ENCODE measurements at regions not wholly inside any gene's neighbourhood (a gene's known extent, or its start where the extent isn't known, plus 50 kb on each side); places are given as distances from the start of the nearest gene placed in this dataset.
"Not testable (repeated sequence)": the region's sequence is repeated elsewhere in the genome, so short reads cannot be mapped to it uniquely, and the experiment has no call there.

- H3K4me3 Mint-ChIP-seq; H3K4me1 Mint-ChIP-seq (ENCODE audit: low read depth); intact Hi-C loops (cut with micrococcal nuclease); H3K27ac Mint-ChIP-seq; H3K36me3 Mint-ChIP-seq (ENCODE audit: low read depth); H3K27me3 Mint-ChIP-seq: not testable (repeated sequence)
- peaks cover 11% of the 10 kb centered on the region for H3K9me3 Mint-ChIP-seq
Observed at GRCh38 chr6:58055465-58056176, 738.2 kb downstream of the PRIM2 start.

DNA sequence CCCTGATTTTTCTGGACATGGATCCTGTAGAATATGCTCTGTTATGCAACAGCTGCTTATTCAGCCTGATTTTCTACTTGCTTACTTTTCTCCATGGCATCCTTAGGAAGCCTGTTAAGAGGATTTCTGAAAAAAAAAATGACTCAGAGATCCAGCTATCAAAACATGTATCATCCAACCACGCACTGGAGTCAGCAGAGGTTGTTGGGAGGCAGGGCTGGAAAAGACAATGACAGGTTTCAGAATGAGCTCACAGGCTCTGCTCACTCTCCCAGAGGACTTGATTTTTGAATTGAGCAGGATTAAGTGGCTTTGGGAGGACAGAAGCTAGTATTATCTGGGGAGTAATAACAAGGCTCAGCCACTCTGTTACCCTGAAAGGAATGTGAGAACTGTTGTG lies 742.3 kb downstream of the PRIM2 start:
- intact Hi-C loops (cut with micrococcal nuclease); H3K27ac Mint-ChIP-seq; H3K4me3 Mint-ChIP-seq; H3K27me3 Mint-ChIP-seq; H3K36me3 Mint-ChIP-seq (ENCODE audit: low read depth); H3K4me1 Mint-ChIP-seq (ENCODE audit: low read depth): not testable (repeated sequence)
- peaks cover 11% of the 10 kb centered on the region for H3K9me3 Mint-ChIP-seq

GRCh38 chr6:58063542-58063941 lies 746.1 kb downstream of the PRIM2 start:
- H3K27ac Mint-ChIP-seq; H3K9me3 Mint-ChIP-seq; H3K4me1 Mint-ChIP-seq (ENCODE audit: low read depth); intact Hi-C loops (cut with micrococcal nuclease); H3K36me3 Mint-ChIP-seq (ENCODE audit: low read depth); H3K27me3 Mint-ChIP-seq; H3K4me3 Mint-ChIP-seq: not testable (repeated sequence)

DNA sequence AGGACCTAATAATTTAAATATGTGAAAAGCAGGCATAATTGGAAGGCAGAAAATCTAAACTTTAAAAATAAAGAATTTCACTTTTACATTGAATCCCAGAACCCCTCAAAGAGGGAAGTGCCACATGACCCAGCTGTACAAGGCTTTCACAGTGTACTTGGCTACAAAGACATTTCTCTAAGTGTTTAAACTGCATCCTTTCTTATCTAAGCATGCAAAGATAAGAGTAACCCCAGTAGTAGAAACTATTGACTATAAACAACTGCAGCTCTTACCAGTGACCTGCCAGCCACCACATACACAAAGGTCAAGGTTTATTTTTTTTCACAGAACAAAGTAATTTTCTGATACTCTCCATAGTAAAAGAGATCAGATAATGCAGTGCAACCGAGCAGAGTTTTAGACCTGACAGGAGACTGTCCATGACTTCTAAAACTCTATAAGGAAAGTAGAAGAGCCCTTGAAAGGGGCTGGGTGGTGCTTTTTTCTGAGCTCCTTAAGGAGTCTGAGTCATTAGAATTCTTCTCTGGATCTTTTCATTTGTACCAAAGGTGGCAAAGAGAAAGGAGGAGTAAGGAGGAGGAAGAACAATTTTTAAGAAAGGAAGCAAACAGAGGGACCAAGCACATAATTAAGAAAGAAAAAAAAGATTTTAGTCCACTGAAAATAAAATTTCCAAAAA lies 750.6 kb downstream of the PRIM2 start:
- intact Hi-C loops (cut with micrococcal nuclease); H3K9me3 Mint-ChIP-seq; H3K27ac Mint-ChIP-seq; H3K36me3 Mint-ChIP-seq (ENCODE audit: low read depth); H3K27me3 Mint-ChIP-seq; H3K4me1 Mint-ChIP-seq (ENCODE audit: low read depth); H3K4me3 Mint-ChIP-seq: not testable (repeated sequence)

GRCh38 chr6:58073263-58073662 lies 755.8 kb downstream of the PRIM2 start:
- intact Hi-C loops (cut with micrococcal nuclease), result no loop called here
- Mint-ChIP-seq H3K27me3 (no peaks in the 10 kb centered on the region), H3K27ac (no peak overlapping the region), H3K9me3 (peaks cover 26% of the 10 kb centered on the region), H3K4me1 (ENCODE audit: low read depth) (no peaks in the 10 kb centered on the region), H3K36me3 (ENCODE audit: low read depth) (no peaks in the 10 kb centered on the region), H3K4me3 (no peak overlapping the region)

GRCh38 chr6:58090067-58090466 lies 772.6 kb downstream of the PRIM2 start:
- H3K4me1 Mint-ChIP-seq (ENCODE audit: low read depth); intact Hi-C loops (cut with micrococcal nuclease); H3K27me3 Mint-ChIP-seq; H3K36me3 Mint-ChIP-seq (ENCODE audit: low read depth); H3K4me3 Mint-ChIP-seq; H3K9me3 Mint-ChIP-seq; H3K27ac Mint-ChIP-seq: not testable (repeated sequence)

GRCh38 chr6:58097251-58097650 lies 779.8 kb downstream of the PRIM2 start:
- intact Hi-C loops (cut with micrococcal nuclease); H3K27ac Mint-ChIP-seq; H3K36me3 Mint-ChIP-seq (ENCODE audit: low read depth); H3K4me3 Mint-ChIP-seq; H3K27me3 Mint-ChIP-seq; H3K4me1 Mint-ChIP-seq (ENCODE audit: low read depth): not testable (repeated sequence)
- H3K9me3 Mint-ChIP-seq, result peaks cover 26% of the 10 kb centered on the region

GRCh38 chr6:58113960-58114359 lies 796.5 kb downstream of the PRIM2 start:
- Mint-ChIP-seq H3K27ac (no peak overlapping the region), H3K27me3 (no peaks in the 10 kb centered on the region), H3K4me3 (no peak overlapping the region), H3K36me3 (ENCODE audit: low read depth) (no peaks in the 10 kb centered on the region), H3K4me1 (ENCODE audit: low read depth) (no peaks in the 10 kb centered on the region), H3K9me3 (peaks cover 9% of the 10 kb centered on the region)
- intact Hi-C loops (cut with micrococcal nuclease), result no loop called here

DNA sequence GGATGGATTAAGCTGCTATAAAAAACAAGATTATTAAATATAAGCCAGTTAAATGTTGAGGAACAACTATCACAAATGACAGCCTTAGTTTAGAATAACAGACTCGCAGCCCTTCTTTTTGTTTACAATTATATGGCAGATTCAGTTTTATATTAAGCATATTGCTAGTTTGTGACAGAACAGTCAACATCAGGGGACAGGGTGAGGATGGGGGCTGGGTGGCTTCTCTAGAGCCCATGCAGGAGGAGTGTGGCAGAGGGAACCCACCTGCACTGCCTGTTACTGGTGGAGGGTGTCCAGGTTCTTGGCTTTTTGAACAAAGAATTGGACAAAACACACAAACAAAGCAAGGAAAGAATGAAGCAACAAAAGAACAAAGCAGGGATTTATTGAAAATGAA lies 799.7 kb downstream of the PRIM2 start:
- H3K36me3 Mint-ChIP-seq (ENCODE audit: low read depth); H3K9me3 Mint-ChIP-seq; H3K27ac Mint-ChIP-seq; H3K4me3 Mint-ChIP-seq; H3K27me3 Mint-ChIP-seq; H3K4me1 Mint-ChIP-seq (ENCODE audit: low read depth); intact Hi-C loops (cut with micrococcal nuclease): not testable (repeated sequence)

GRCh38 chr6:58121616-58122015 lies 804.2 kb downstream of the PRIM2 start:
- intact Hi-C loops (cut with micrococcal nuclease); H3K4me1 Mint-ChIP-seq (ENCODE audit: low read depth); H3K36me3 Mint-ChIP-seq (ENCODE audit: low read depth); H3K4me3 Mint-ChIP-seq; H3K9me3 Mint-ChIP-seq; H3K27ac Mint-ChIP-seq; H3K27me3 Mint-ChIP-seq: not testable (repeated sequence)

DNA sequence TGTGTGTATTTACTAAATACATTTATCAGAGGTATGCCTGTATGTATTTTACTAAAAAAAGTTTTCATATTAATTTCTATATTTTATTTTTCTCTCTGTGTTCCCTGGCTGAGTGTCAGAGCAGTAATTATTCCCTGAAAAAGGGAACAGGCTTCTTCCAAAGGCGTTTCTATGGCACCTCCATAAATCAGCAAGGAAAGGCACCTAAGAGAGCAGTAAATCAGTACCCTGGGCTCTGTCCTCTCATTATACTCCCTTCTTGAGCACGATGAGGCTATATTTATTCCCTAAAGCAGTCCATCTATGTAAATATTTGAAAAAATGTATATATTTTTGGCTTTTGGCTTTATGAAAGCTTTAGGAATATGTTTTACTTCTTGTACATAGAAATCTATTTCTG lies 806.3 kb downstream of the PRIM2 start:
- H3K36me3 Mint-ChIP-seq (ENCODE audit: low read depth); H3K27me3 Mint-ChIP-seq; H3K27ac Mint-ChIP-seq; H3K4me1 Mint-ChIP-seq (ENCODE audit: low read depth); H3K9me3 Mint-ChIP-seq; H3K4me3 Mint-ChIP-seq; intact Hi-C loops (cut with micrococcal nuclease): not testable (repeated sequence)

- H3K27ac Mint-ChIP-seq; H3K36me3 Mint-ChIP-seq (ENCODE audit: low read depth); H3K27me3 Mint-ChIP-seq; intact Hi-C loops (cut with micrococcal nuclease); H3K4me3 Mint-ChIP-seq; H3K4me1 Mint-ChIP-seq (ENCODE audit: low read depth): not testable (repeated sequence)
- H3K9me3 Mint-ChIP-seq, result peaks cover 23% of the 10 kb centered on the region
Observed at GRCh38 chr6:58128549-58128948, 811.1 kb downstream of the PRIM2 start.

DNA sequence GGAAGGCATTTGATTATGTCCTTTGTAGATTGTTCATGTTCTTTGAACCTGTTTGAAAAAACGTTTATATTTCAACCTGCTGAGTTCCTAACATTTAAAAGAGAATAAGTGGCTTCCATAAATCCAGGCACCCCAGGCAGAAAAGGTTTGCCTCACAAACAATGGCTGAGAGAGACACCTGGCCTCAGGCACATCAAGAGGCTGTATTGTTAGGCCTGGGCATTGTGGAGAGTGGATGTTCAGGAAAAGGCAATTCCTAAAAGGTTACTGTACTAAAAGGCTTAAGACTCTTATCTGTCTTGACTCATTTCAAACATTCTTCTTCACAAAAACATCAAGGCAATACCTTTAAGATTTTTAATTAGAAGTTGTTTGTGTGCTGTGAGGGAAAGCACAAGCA lies 811.7 kb downstream of the PRIM2 start:
- H3K27ac Mint-ChIP-seq; H3K27me3 Mint-ChIP-seq; H3K4me3 Mint-ChIP-seq; H3K4me1 Mint-ChIP-seq (ENCODE audit: low read depth); intact Hi-C loops (cut with micrococcal nuclease); H3K36me3 Mint-ChIP-seq (ENCODE audit: low read depth): not testable (repeated sequence)
- H3K9me3 Mint-ChIP-seq, result peaks cover 23% of the 10 kb centered on the region

- H3K27me3 Mint-ChIP-seq; H3K4me3 Mint-ChIP-seq; H3K36me3 Mint-ChIP-seq (ENCODE audit: low read depth); H3K27ac Mint-ChIP-seq; H3K4me1 Mint-ChIP-seq (ENCODE audit: low read depth); intact Hi-C loops (cut with micrococcal nuclease): not testable (repeated sequence)
- peaks cover 11% of the 10 kb centered on the region for H3K9me3 Mint-ChIP-seq
Observed at GRCh38 chr6:58139746-58140145, 822.3 kb downstream of the PRIM2 start.

DNA sequence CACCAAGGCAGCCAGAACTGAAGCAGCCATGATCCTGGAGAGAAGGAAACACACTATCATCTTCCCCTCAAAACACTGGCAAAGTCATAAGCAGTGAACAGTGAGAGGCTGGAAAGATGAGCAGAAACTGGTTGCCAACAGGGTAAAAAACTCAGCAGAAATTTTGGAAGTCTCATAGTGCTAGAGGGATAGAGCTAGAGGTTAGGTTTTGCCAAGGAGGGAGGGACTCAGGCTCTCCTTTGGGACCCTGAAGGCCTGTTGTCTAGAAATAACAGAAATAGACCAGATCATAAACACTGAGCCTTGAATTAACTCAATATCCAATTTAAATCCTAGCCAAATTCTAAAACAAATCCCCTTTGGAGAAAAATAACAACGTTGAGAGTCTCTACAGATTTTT lies 853.6 kb downstream of the PRIM2 start:
- H3K4me1 Mint-ChIP-seq (ENCODE audit: low read depth); H3K9me3 Mint-ChIP-seq; H3K4me3 Mint-ChIP-seq; H3K27me3 Mint-ChIP-seq; H3K27ac Mint-ChIP-seq; intact Hi-C loops (cut with micrococcal nuclease); H3K36me3 Mint-ChIP-seq (ENCODE audit: low read depth): not testable (repeated sequence)

Data from dendritic cell treated with granulocyte-macrophage colony-stimulating factor and Interleukin-4, amounts not matched to agents 40 ng/mL and 50 ng/mL, for 4 days (primary cell).